ENCODE measurements at regions not wholly inside any gene's neighbourhood (a gene's known extent, or its start where the extent isn't known, plus 50 kb on each side); places are given as distances from the start of the nearest gene placed in this dataset.

- TF ChIP-seq CTCF (tag by site-specific recombination; IDR thresholded peaks at IDR 0.05) = no peak
- no peak for TF ChIP-seq ZNF701 (tag by site-specific recombination; IDR thresholded peaks at IDR 0.05)
- TF ChIP-seq BCL6B (tag by site-specific recombination; IDR thresholded peaks at IDR 0.05) = no peak
- no peak for TF ChIP-seq ZNF423 (tag by site-specific recombination; IDR thresholded peaks at IDR 0.05)
- no peak for TF ChIP-seq ZNF626 (tag by site-specific recombination; IDR thresholded peaks at IDR 0.05)
Measured at GRCh38 chr2:235183786-235184185, 232.0 kb downstream of the SH3BP4 start.

Measured in HEK293 (cell line).